Naive thymus-derived CD4-positive, alpha-beta T cell (primary cell): ENCODE measurements at regions not wholly inside any gene's neighbourhood (a gene's known extent, or its start where the extent isn't known, plus 50 kb on each side); places are given as distances from the start of the nearest gene placed in this dataset.
A peak's percentile ranks its signal among the peaks of the same experiment; 100 is the strongest.

ENCODE experiments used
- ATAC-seq: fragments of 150-1000 bp; cut with Tn5 transposase; 2 replicates; pipeline ENCODE4 v1.10.0; 2021; ENCODE audit warnings: mild to moderate bottlenecking, moderate library complexity
- CTCF ChIA-PET: fragments of 350-600 bp; sonication (Branson Sonifier 250); formaldehyde crosslinking; loops from one replicate; lab custom pipeline; 2021; ENCODE audit warnings: antibody characterized with exemption; lab: Charles Lee
- POLR2A ChIA-PET: fragments of 350-600 bp; sonication (Branson Sonifier 250); formaldehyde crosslinking; loops from one replicate; lab custom pipeline; 2021; ENCODE audit warnings: antibody characterized with exemption, inconsistent platforms; lab: Charles Lee
- DNase-seq, 9 donors: peaks; one replicate each; pipeline versions ENCODE4 v3.0.0 to v3.0.0-alpha.2; 2020 to 2022; ENCODE audit warnings: mixed read lengths in 1 of 9
- H3K27ac ChIP-seq: one replicate; pipeline ENCODE4 v1.7.0; 2013; ENCODE audit warnings: mild to moderate bottlenecking, low read depth, low read length, moderate library complexity
- H3K27me3 ChIP-seq, 2 donors: one replicate each; pipeline ENCODE4 v1.7.0; 2013; ENCODE audit warnings: low read length in 2 of 2, mild to moderate bottlenecking in 2 of 2, moderate library complexity in 2 of 2; ENCODE audit not compliant: control insufficient read depth in 2 of 2, insufficient read depth in 2 of 2
- H3K36me3 ChIP-seq, 3 experiments: 1 replicate in 2 of 3; 2 replicates in 1 of 3; pipeline ENCODE4 v1.7.0; 2013; ENCODE audit warnings: low read length in 3 of 3, mild to moderate bottlenecking in 3 of 3, moderate library complexity in 1 of 3; ENCODE audit not compliant: insufficient read depth in 3 of 3, control insufficient read depth in 2 of 3
- H3K4me1 ChIP-seq, 2 donors: one replicate each; pipeline ENCODE4 v1.7.0; 2013; ENCODE audit warnings: low read length in 2 of 2, mild to moderate bottlenecking in 2 of 2, moderate library complexity in 1 of 2; ENCODE audit not compliant: control insufficient read depth in 2 of 2, insufficient read depth in 2 of 2
- H3K4me3 ChIP-seq: 2 replicates; pipeline ENCODE4 v1.7.0; 2013; ENCODE audit warnings: mild to moderate bottlenecking, low read length
- H3K9me3 ChIP-seq, 3 experiments: 1 replicate in 2 of 3; 2 replicates in 1 of 3; pipeline ENCODE4 v1.7.0; 2013; ENCODE audit warnings: low read length in 3 of 3; ENCODE audit not compliant: control insufficient read depth in 2 of 3
- H3K27ac Mint-ChIP-seq, 9 donors: one replicate each; pipeline ENCODE4 v1.8.0; 2020 to 2022; ENCODE audit warnings: mixed read lengths in 9 of 9, mild to moderate bottlenecking in 8 of 9, moderate library complexity in 5 of 9, inconsistent platforms in 2 of 9
- H3K27me3 Mint-ChIP-seq, 5 donors: one replicate each; pipeline ENCODE4 v1.8.0; 2021 to 2022; ENCODE audit warnings: mixed read lengths in 5 of 5, mild to moderate bottlenecking in 1 of 5
- H3K36me3 Mint-ChIP-seq, 5 donors: one replicate each; pipeline ENCODE4 v1.8.0; 2020 to 2022; ENCODE audit warnings: mixed read lengths in 5 of 5, mild to moderate bottlenecking in 3 of 5, inconsistent platforms in 1 of 5
- H3K4me1 Mint-ChIP-seq, 7 donors: one replicate each; pipeline ENCODE4 v1.8.0; 2020 to 2022; ENCODE audit warnings: mixed read lengths in 7 of 7, mild to moderate bottlenecking in 3 of 7, inconsistent platforms in 1 of 7
- H3K4me3 Mint-ChIP-seq, 10 donors: one replicate each; pipeline ENCODE4 v1.8.0; 2020 to 2022; ENCODE audit warnings: mild to moderate bottlenecking in 10 of 10, mixed read lengths in 10 of 10, moderate library complexity in 6 of 10, inconsistent platforms in 2 of 10
- H3K9me3 Mint-ChIP-seq, 11 donors: one replicate each; pipeline ENCODE4 v1.8.0; 2020 to 2022; ENCODE audit warnings: mixed read lengths in 11 of 11, mild to moderate bottlenecking in 4 of 11, inconsistent platforms in 1 of 11, moderate library complexity in 1 of 11
- intact Hi-C, 2 donors: fragments of 100-400 bp; cut with micrococcal nuclease; formaldehyde crosslinking; loops; one replicate each; pipeline ENCODE4 v1.15.1; 2023

DNA sequence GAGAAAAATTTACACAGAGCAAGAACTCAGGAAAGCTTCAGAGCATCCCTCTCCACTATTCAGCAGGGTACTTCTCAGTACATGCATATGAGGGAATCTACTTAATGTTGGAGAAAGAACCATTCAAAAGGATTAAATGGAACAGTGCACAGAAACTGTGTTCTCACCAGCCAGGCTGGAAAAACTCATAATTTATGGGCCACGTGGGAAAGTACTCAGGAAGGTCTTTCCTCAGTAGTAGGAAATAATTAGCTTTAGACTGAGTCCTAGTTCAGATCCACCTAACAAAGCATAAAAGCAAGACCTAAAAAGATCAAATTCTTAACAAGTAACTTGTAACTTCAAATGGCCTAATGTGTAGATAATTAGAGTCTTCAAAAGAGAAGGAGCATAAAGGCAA, 134.0 kb downstream of the FAM76B start:
- peaks cover 0 to 8% (median 0%) of the 10 kb centered on the region in 11 donors for H3K9me3 Mint-ChIP-seq
- CTCF ChIA-PET = interaction anchor here (0.7 kb wide), 1 partner anchor 71 kb away, joined by 3 read pairs; no protein-coding TSS in a partner anchor
- H3K4me1 Mint-ChIP-seq = peaks cover 7 to 40% (median 24%) of the 10 kb centered on the region in 7 donors
- Histone ChIP-seq H3K4me3 (no peak overlapping the region), H3K36me3 (no peaks in the 10 kb centered on the region), H3K27ac (no peak overlapping the region), H3K9me3 (no peaks in the 10 kb centered on the region), H3K27me3 (no peaks in the 10 kb centered on the region), H3K4me1 (peaks cover 0 to 7% of the 10 kb centered on the region in 2 donors)
- ATAC-seq = no peak
- H3K27me3 Mint-ChIP-seq = no peaks in the 10 kb centered on the region
- H3K27ac Mint-ChIP-seq = no peak overlapping the region
- intact Hi-C loops = loop anchor here in 1 of 2 donors (1.0 kb wide), 1 partner anchor 8 kb away; no protein-coding TSS in a partner anchor
- POLR2A ChIA-PET = interaction anchor here (0.6 to 0.9 kb wide), 6 partner anchors 24 to 131 kb away, joined by 3 to 6 read pairs (median 3); no protein-coding TSS in a partner anchor
- DNase-seq = no peak
- H3K36me3 Mint-ChIP-seq = peaks cover 0 to 17% (median 3%) of the 10 kb centered on the region in 5 donors
- H3K4me3 Mint-ChIP-seq = no peak overlapping the region

DNA sequence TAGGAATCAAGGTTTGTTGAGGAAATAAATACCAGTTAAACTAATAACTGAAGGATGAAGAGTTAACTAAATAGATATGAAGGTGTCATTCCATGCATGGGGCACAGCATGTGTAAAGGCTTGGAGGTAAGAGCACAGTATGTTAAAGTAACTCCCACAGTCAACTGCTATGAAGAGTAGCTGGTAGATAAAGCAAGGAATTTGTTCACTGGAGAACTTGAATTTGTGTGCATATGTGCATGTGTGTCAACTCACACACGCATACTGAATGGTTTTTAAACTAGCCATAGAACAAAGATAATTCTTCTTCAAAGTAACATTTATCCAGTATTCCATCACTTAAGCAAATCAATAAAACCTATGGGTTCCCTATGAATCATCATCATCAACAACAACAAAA, 135.9 kb downstream of the FAM76B start:
- H3K9me3 ChIP-seq = no peaks in the 10 kb centered on the region
- H3K36me3 Mint-ChIP-seq = peaks cover 0 to 14% (median 3%) of the 10 kb centered on the region in 5 donors
- DNase-seq (no peak), ATAC-seq (no peak)
- H3K27me3 ChIP-seq = no peaks in the 10 kb centered on the region
- peaks cover 0 to 8% (median 0%) of the 10 kb centered on the region in 11 donors for H3K9me3 Mint-ChIP-seq
- no peak overlapping the region for H3K4me3 ChIP-seq
- intact Hi-C loops = no loop called here
- no peak overlapping the region for H3K27ac ChIP-seq
- no peaks in the 10 kb centered on the region for H3K4me1 ChIP-seq
- H3K27me3 Mint-ChIP-seq = no peaks in the 10 kb centered on the region
- H3K36me3 ChIP-seq = no peaks in the 10 kb centered on the region
- ChIA-PET POLR2A (interaction anchor here (0.8 kb wide), 1 partner anchor 79 kb away, joined by 3 read pairs; no protein-coding TSS in a partner anchor), CTCF (no interaction called here)
- H3K4me1 Mint-ChIP-seq = peaks cover 1 to 27% (median 9%) of the 10 kb centered on the region in 7 donors
- no peak overlapping the region for H3K4me3 Mint-ChIP-seq
- no peak overlapping the region for H3K27ac Mint-ChIP-seq

- DNase-seq (no peak), ATAC-seq (no peak)
- Mint-ChIP-seq H3K9me3 (peaks cover 0 to 8% (median 0%) of the 10 kb centered on the region in 11 donors), H3K27me3 (no peaks in the 10 kb centered on the region), H3K27ac (no peak overlapping the region), H3K36me3 (peaks cover 0 to 13% (median 3%) of the 10 kb centered on the region in 5 donors), H3K4me1 (peaks cover 0 to 24% (median 10%) of the 10 kb centered on the region in 7 donors), H3K4me3 (no peak overlapping the region)
- CTCF ChIA-PET = no interaction called here
- Histone ChIP-seq H3K9me3 (no peaks in the 10 kb centered on the region), H3K4me1 (no peaks in the 10 kb centered on the region), H3K27ac (no peak overlapping the region), H3K27me3 (no peaks in the 10 kb centered on the region), H3K4me3 (no peak overlapping the region), H3K36me3 (no peaks in the 10 kb centered on the region)
- POLR2A ChIA-PET = interaction anchor here (0.8 kb wide), 1 partner anchor 79 kb away, joined by 3 read pairs; no protein-coding TSS in a partner anchor
- intact Hi-C loops = no loop called here
Observed at GRCh38 chr11:95653099-95653498, 136.5 kb downstream of the FAM76B start.

- no peak overlapping the region for H3K27ac Mint-ChIP-seq
- H3K4me3 ChIP-seq = no peak overlapping the region
- DNase-seq = no peak
- POLR2A ChIA-PET = no interaction called here
- H3K36me3 Mint-ChIP-seq = peaks cover 0 to 14% (median 3%) of the 10 kb centered on the region in 5 donors
- no peaks in the 10 kb centered on the region for H3K27me3 Mint-ChIP-seq
- H3K36me3 ChIP-seq = no peaks in the 10 kb centered on the region
- H3K9me3 ChIP-seq = no peaks in the 10 kb centered on the region
- no peaks in the 10 kb centered on the region for H3K4me1 ChIP-seq
- H3K9me3 Mint-ChIP-seq = peaks cover 0 to 10% (median 0%) of the 10 kb centered on the region in 11 donors
- intact Hi-C loops = no loop called here
- no peak for ATAC-seq
- CTCF ChIA-PET = no interaction called here
- peaks cover 0 to 18% (median 6%) of the 10 kb centered on the region in 7 donors for H3K4me1 Mint-ChIP-seq
- H3K27ac ChIP-seq = no peak overlapping the region
- H3K4me3 Mint-ChIP-seq = no peak overlapping the region
- H3K27me3 ChIP-seq = no peaks in the 10 kb centered on the region
Observed at GRCh38 chr11:95652002-95652472, 137.5 kb downstream of the FAM76B start.

DNA sequence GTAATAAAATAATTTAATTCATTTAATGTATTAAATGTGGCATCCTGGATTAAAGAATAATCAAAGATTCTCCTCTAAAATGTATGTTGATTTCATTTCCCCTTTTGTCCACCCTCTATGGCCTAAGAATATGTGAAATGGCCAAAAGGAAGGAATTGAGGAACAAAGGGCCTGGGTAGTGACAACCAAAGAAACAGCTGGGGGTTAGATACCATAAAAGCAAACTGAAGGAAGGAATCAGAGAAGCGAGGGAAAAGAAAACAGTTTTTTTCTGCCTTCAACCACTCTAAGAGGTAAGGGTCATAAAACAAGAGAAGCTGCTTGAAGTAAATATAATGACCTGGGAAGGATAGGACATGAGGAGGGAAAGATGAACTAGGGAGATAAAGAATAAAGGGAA, 139.3 kb downstream of the FAM76B start:
- H3K4me1 Mint-ChIP-seq = peaks cover 0 to 13% (median 6%) of the 10 kb centered on the region in 7 donors
- CTCF ChIA-PET = interaction anchor here (0.7 kb wide), 1 partner anchor 10 kb away, joined by 3 read pairs; no protein-coding TSS in a partner anchor
- peaks cover 0 to 14% (median 5%) of the 10 kb centered on the region in 11 donors for H3K9me3 Mint-ChIP-seq
- no peak overlapping the region for H3K4me3 Mint-ChIP-seq
- no peaks in the 10 kb centered on the region for H3K27me3 Mint-ChIP-seq
- no peak overlapping the region for H3K4me3 ChIP-seq
- no peaks in the 10 kb centered on the region for H3K27me3 ChIP-seq
- H3K36me3 ChIP-seq = no peaks in the 10 kb centered on the region
- H3K27ac Mint-ChIP-seq = no peak overlapping the region
- ATAC-seq = no peak
- no peaks in the 10 kb centered on the region for H3K4me1 ChIP-seq
- no peak overlapping the region for H3K27ac ChIP-seq
- peaks cover 0 to 20% (median 0%) of the 10 kb centered on the region in 5 donors for H3K36me3 Mint-ChIP-seq
- H3K9me3 ChIP-seq = no peaks in the 10 kb centered on the region
- POLR2A ChIA-PET = interaction anchor here (0.6 to 1.5 kb wide), 4 partner anchors 24 to 397 kb away, joined by 3 to 4 read pairs (median 3); no protein-coding TSS in a partner anchor
- intact Hi-C loops = no loop called here
- no peak for DNase-seq

GRCh38 chr11:95647871-95648270, 141.7 kb downstream of the FAM76B start:
- peaks cover 0 to 14% (median 6%) of the 10 kb centered on the region in 7 donors for H3K4me1 Mint-ChIP-seq
- H3K4me3 Mint-ChIP-seq = no peak overlapping the region
- intact Hi-C loops = no loop called here
- Histone ChIP-seq H3K4me3 (no peak overlapping the region), H3K36me3 (no peaks in the 10 kb centered on the region), H3K27ac (no peak overlapping the region), H3K27me3 (no peaks in the 10 kb centered on the region), H3K4me1 (no peaks in the 10 kb centered on the region), H3K9me3 (no peaks in the 10 kb centered on the region)
- ATAC-seq = no peak
- no peak for DNase-seq
- CTCF ChIA-PET = no interaction called here
- peak overlapping the region in 2 of 9 donors; percentile 9 to 75 for H3K27ac Mint-ChIP-seq
- H3K36me3 Mint-ChIP-seq = peaks cover 0 to 21% (median 5%) of the 10 kb centered on the region in 5 donors
- POLR2A ChIA-PET = interaction anchor here (0.6 to 1.7 kb wide), 4 partner anchors 16 to 486 kb away, joined by 3 to 4 read pairs (median 3); partner anchors contain the start of gene SESN3
- no peaks in the 10 kb centered on the region for H3K27me3 Mint-ChIP-seq
- H3K9me3 Mint-ChIP-seq = peaks cover 0 to 16% (median 5%) of the 10 kb centered on the region in 11 donors
